ENCODE measurements at regions not wholly inside any gene's neighbourhood (a gene's known extent, or its start where the extent isn't known, plus 50 kb on each side); places are given as distances from the start of the nearest gene placed in this dataset.

GRCh38 chr11:29029452-29029851 lies 921.3 kb downstream of the METTL15 start:
- no peak for DNase-seq

GRCh38 chr11:29027436-29027835 lies 919.2 kb downstream of the METTL15 start:
- DNase-seq, result no peak

GRCh38 chr11:29026286-29026685 lies 918.1 kb downstream of the METTL15 start:
- DNase-seq, result no peak

- DNase-seq, result no peak
Observed at GRCh38 chr11:29025001-29025400, 916.8 kb downstream of the METTL15 start.

- no peak for DNase-seq
Observed at GRCh38 chr11:29024386-29024785, 916.2 kb downstream of the METTL15 start.

GRCh38 chr11:29023761-29024160 lies 915.6 kb downstream of the METTL15 start:
- no peak for DNase-seq

GRCh38 chr11:29022676-29023075 lies 914.5 kb downstream of the METTL15 start:
- no peak for DNase-seq

- no peak for DNase-seq
Observed at GRCh38 chr11:29019960-29020683, 911.9 kb downstream of the METTL15 start.

GRCh38 chr11:29018631-29019030 lies 910.4 kb downstream of the METTL15 start:
- no peak for DNase-seq

GRCh38 chr11:29017941-29018340 lies 909.8 kb downstream of the METTL15 start:
- DNase-seq, result no peak

GRCh38 chr11:29012507-29012906 lies 904.3 kb downstream of the METTL15 start:
- no peak for DNase-seq

- no peak for DNase-seq
Observed at GRCh38 chr11:29009426-29009825, 901.2 kb downstream of the METTL15 start.

- no peak for DNase-seq
Observed at GRCh38 chr11:29008481-29008880, 900.3 kb downstream of the METTL15 start.

GRCh38 chr11:29006668-29007067 lies 898.5 kb downstream of the METTL15 start:
- no peak for DNase-seq

- no peak for DNase-seq
Observed at GRCh38 chr11:29005401-29005980, 897.3 kb downstream of the METTL15 start.

GRCh38 chr11:29002816-29003215 lies 894.6 kb downstream of the METTL15 start:
- no peak for DNase-seq

- DNase-seq, result no peak
Observed at GRCh38 chr11:28999620-29000019, 891.4 kb downstream of the METTL15 start.

GRCh38 chr11:28992996-28993395 lies 884.8 kb downstream of the METTL15 start:
- DNase-seq, result no peak

GRCh38 chr11:28984231-28984630 lies 876.0 kb downstream of the METTL15 start:
- no peak for DNase-seq

- no peak for DNase-seq
Observed at GRCh38 chr11:28983780-28984179, 875.6 kb downstream of the METTL15 start.

GRCh38 chr11:28981381-28981780 lies 873.2 kb downstream of the METTL15 start:
- DNase-seq, result no peak

- no peak for DNase-seq
Observed at GRCh38 chr11:28976801-28977145, 868.6 kb downstream of the METTL15 start.

GRCh38 chr11:28976012-28976800 lies 868.0 kb downstream of the METTL15 start:
- DNase-seq, result no peak

- no peak for DNase-seq
Observed at GRCh38 chr11:28969832-28970231, 861.6 kb downstream of the METTL15 start.

Measured in DMS 273 treated with DMSO at 0.1 percent for 48 hours (cell line).